ENCODE measurements at regions not wholly inside any gene's neighbourhood (a gene's known extent, or its start where the extent isn't known, plus 50 kb on each side); places are given as distances from the start of the nearest gene placed in this dataset.
A peak's percentile ranks its signal among the peaks of the same experiment; 100 is the strongest.
"Not testable (repeated sequence)": the region's sequence is repeated elsewhere in the genome, so short reads cannot be mapped to it uniquely, and the experiment has no call there.

DNA sequence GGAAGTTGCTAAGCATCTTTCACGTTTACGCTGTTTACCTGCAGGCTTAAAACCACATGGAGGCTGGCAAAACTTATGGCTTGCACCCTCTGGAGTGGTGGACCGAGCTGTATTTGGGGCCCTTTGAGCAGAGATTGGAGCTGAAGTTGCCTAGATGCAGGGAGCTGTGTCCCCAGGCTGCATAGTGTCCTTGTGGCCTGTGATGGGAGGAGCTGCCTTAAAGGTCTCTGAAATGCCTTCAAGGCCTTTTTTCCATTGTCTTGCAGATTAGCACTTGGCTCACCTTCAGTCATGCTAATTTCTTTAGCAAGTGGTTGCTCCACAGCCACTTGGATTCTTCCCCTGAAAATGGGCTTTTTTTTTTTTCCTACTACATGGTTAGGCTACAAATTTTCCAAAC is 81.5 kb upstream of the CHD1 start:
- TF ChIP-seq, protein P1, sequence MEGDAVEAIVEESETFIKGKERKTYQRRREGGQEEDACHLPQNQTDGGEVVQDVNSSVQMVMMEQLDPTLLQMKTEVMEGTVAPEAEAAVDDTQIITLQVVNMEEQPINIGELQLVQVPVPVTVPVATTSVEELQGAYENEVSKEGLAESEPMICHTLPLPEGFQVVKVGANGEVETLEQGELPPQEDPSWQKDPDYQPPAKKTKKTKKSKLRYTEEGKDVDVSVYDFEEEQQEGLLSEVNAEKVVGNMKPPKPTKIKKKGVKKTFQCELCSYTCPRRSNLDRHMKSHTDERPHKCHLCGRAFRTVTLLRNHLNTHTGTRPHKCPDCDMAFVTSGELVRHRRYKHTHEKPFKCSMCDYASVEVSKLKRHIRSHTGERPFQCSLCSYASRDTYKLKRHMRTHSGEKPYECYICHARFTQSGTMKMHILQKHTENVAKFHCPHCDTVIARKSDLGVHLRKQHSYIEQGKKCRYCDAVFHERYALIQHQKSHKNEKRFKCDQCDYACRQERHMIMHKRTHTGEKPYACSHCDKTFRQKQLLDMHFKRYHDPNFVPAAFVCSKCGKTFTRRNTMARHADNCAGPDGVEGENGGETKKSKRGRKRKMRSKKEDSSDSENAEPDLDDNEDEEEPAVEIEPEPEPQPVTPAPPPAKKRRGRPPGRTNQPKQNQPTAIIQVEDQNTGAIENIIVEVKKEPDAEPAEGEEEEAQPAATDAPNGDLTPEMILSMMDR (IDR thresholded peaks at IDR 0.05; ENCODE audit: low read depth, low read length): no peak
- H3K4me3 ChIP-seq (replicated peaks in 1 of 2; ENCODE audit: low read depth in 2 of 2, low read length in 2 of 2): no peak overlapping the region
- no peak for DNase-seq (ENCODE audit: low read depth in 2 of 2)

DNA sequence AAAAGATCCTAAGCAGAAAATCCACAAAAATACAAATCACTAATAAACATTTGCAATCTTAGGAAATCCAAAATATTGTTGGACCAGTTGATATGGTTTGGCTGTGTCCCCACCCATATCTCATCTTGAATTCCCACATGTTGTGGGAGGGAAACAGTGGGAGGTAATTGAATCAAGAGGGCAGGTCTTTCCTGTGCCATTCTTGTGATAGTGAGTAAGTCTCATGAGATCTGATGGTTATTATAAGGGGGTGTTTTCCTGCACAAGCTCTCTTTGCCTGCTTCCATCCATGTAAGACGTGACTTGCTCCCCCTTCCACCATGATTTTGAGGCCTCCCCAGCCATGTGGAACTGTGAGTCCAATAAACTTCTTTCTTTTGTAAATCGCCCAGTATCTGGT is 79.2 kb upstream of the CHD1 start:
- not testable (repeated sequence) for DNase-seq (ENCODE audit: low read depth in 2 of 2); H3K4me3 ChIP-seq (replicated peaks in 1 of 2; ENCODE audit: low read depth in 2 of 2, low read length in 2 of 2)

DNA sequence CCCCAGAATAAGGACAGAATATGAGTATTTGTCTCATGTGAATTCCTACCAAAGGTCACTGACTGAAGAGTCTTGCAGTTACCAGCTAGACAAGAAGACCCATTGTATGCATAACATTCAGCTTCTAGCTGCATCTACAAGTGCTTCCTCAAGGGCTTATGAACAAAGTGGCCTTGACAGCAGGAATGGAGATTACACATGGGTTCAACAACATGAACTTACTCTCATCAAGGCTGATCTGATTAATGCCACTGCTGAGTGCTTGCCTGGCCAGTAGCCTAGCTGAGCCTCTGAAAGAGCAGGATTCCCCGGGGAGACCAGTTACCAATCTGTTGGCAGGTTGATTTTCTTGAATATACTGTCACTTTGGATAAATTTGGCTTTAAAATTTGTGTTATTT is 76.7 kb upstream of the CHD1 start:
- TF ChIP-seq, protein P1 (IDR thresholded peaks at IDR 0.05; ENCODE audit: low read depth, low read length): no peak
- H3K4me3 ChIP-seq (replicated peaks in 1 of 2; ENCODE audit: low read depth in 2 of 2, low read length in 2 of 2): no peak overlapping the region
- DNase-seq (ENCODE audit: low read depth in 2 of 2): no peak

DNA sequence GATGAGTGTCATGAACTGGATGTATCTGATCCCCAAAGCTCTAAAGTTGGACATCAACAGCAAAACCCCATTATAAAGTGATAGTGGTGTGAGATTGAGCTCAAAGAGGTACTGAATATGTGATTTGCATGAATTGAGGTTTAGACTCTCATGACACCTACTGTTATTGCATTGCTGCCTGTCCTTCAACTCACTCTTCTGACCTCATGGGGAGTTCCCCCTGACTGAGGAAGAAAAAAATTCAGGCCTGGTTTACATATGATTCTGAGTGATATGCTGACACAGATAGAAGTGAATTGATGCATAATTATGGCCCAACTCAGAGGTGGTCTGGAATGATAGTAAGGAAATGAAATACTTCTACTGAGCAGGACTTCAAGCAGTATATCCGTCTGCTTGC is 76.2 kb upstream of the CHD1 start:
- DNase-seq (ENCODE audit: low read depth in 2 of 2): no peak
- TF ChIP-seq, protein P1 (IDR thresholded peaks at IDR 0.05; ENCODE audit: low read depth, low read length): no peak
- no peak overlapping the region for H3K4me3 ChIP-seq (replicated peaks in 1 of 2; ENCODE audit: low read depth in 2 of 2, low read length in 2 of 2)

DNA sequence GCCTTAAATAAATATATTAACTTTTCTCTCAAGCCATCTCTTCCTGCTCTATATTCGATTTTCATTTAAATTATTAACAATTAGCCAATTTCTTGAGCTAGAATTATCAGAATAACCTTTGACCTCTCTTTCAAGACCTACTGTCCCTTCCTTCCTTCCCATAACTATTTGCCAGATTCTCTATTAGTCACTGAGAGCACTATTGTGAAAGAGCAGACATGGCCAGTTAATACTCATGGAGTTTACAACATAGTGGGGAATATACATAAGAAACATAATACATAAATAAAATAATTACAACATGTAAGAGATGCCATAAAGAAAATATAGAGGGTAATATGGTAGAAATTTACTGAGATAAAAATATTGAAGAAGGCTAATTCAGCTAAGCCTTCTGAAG is 72.1 kb upstream of the CHD1 start:
- TF ChIP-seq, protein P1 (IDR thresholded peaks at IDR 0.05; ENCODE audit: low read depth, low read length): no peak
- no peak overlapping the region for H3K4me3 ChIP-seq (replicated peaks in 1 of 2; ENCODE audit: low read depth in 2 of 2, low read length in 2 of 2)
- DNase-seq (ENCODE audit: low read depth in 2 of 2): peak; percentile 68 to 81

DNA sequence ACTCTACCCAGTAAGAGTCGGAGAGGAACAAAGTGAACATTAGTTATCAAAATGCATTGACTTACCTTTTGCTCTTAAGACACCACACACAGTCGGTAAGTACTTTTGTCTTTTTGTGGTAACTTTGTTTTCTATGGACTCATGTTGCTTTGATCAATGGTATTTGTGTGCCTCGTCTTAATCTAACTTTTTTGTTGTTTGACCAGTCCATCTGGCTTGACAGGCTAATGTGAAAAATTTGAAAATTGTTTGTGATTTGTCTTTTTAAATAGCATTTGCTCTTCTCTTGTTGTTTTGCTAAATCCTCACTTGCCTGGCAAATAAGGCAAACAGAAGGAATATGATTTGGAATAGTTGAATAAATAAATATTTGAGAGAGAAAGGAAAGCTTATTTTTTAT is 71.4 kb upstream of the CHD1 start:
- H3K4me3 ChIP-seq (replicated peaks in 1 of 2; ENCODE audit: low read depth in 2 of 2, low read length in 2 of 2): no peak overlapping the region
- DNase-seq (ENCODE audit: low read depth in 2 of 2): no peak
- TF ChIP-seq, protein P1 (IDR thresholded peaks at IDR 0.05; ENCODE audit: low read depth, low read length): no peak

DNA sequence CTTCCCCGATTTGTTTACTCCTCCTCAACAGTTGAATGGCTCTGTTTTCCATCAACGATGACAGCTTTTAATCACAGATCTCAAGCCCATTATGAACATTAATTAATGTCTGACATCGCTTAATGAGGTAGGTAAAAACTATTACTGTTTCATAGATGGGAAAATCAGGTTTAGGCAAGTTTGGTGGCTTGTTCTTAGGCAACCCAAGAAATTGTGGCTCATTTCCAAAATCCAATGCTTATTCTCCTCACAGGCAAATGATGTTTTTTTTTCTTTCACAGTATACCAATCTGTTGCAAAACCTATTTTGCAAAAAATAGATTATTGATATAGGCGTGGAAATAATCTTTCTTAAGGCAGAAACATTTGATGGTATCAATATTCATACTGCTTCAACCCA is 70.8 kb upstream of the CHD1 start:
- H3K4me3 ChIP-seq (replicated peaks in 1 of 2; ENCODE audit: low read depth in 2 of 2, low read length in 2 of 2): no peak overlapping the region
- TF ChIP-seq, protein P1 (IDR thresholded peaks at IDR 0.05; ENCODE audit: low read depth, low read length): no peak
- DNase-seq (ENCODE audit: low read depth in 2 of 2): peak; percentile 18 to 20

Measured in cardiac fibroblast (primary cell).